GM19351 (cell line): ENCODE measurements at regions not wholly inside any gene's neighbourhood (a gene's known extent, or its start where the extent isn't known, plus 50 kb on each side); places are given as distances from the start of the nearest gene placed in this dataset.

Experiments used
- ATAC-seq: cut with Tn5 transposase; IDR thresholded peaks from one replicate; pipeline ENCODE4 v1.9.1; 2021; ENCODE audit warnings: mild to moderate bottlenecking, moderate library complexity; ENCODE audit not compliant: unreplicated experiment

- no peak for ATAC-seq
Observed at GRCh38 chr3:117954131-117954530, 1080.5 kb downstream of the IGSF11 start.

DNA sequence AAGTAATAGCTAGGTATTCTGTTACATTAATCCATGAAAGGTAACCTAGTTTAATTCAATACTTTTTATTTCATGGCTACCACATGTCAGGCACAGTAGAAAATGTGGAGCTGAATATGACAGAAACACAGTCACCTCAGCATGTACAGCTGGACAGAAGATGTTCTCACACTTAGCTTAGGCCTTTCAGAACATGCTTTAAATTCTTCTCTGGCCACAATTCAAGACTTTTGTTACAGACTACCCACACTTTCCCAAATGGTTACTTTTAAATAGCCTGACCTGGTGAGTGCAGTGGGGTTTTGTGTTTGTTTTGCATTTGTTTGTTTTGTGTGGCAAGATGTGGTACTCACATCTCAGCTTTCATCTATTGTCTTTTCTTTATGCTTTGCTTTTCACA is 1079.5 kb downstream of the IGSF11 start:
- no peak for ATAC-seq

GRCh38 chr3:117958027-117958426 is 1076.6 kb downstream of the IGSF11 start:
- no peak for ATAC-seq

DNA sequence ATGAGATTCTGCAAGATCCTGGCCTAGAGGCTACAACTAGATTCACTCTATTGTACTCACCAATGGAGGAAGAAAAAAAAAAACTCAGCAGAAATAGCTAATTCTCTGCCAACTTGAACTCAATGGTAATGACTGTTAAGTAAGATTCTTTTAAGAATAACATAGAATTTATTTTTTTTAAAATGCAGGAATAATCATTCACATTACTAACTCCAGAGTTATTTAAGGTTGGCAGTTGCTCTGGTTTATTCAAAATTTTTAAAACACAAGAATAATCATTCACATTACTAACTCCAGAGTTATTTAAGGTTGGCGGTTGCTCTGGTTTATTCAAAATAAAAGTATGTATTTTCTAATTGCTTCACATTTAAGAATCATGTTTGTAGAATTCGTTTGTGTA is 1071.9 kb downstream of the IGSF11 start:
- no peak for ATAC-seq

- ATAC-seq: no peak
Observed at GRCh38 chr3:117963858-117964257, 1070.8 kb downstream of the IGSF11 start.

- no peak for ATAC-seq
Observed at GRCh38 chr3:117964814-117965213, 1069.8 kb downstream of the IGSF11 start.

DNA sequence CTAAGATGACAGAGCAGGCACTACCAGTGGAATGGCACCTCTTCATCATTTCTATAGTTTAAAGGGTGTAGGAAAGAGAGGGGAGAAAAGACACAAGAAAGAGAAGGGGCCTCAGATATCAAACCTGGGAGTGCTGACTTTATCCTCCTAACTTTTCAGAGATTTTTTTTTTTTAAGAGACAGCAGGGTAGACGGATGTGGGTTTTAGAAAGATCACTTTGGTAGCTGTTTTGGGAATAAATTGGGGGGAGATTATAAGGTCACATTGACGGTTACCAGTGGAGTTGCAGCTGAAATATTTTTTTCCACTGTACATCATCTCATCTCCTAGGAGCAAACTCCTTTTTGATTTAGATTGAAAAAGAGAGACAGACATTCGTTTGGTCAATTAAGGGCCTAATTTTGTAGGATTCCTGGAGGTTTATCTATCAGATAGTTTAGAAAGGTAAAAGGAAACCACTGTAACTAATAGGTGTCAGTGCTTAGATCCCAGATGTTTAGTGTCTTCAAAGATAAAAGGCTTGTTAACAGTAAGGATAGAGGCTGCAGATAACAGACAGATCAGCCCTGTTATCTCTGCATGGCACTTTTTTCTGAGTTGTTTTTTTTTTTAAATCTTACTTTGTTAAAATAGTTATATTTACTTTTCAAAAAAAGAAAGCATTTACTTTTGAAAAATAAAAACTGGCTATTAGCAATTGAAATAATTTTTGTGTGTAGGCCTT is 1057.0 kb downstream of the IGSF11 start:
- no peak for ATAC-seq

GRCh38 chr3:117979466-117979865 is 1055.2 kb downstream of the IGSF11 start:
- ATAC-seq: no peak

DNA sequence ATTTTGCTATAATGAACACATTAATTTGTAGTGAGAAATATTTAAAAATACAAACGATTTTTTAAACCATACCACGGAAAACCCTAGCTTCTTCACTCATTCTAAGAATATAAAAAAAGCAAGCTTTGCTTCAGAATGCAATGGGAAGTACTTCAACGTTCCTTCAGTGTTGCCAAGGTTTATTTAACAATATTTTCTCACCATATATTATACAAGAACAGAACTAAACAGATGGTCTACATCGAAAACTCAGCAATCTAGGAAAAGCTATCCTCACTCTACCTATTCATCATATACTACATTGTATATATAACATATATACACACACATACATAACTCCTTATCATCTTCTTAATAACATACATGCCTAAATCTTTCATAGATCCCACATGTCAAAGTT is 1047.4 kb downstream of the IGSF11 start:
- no peak for ATAC-seq

GRCh38 chr3:117989982-117990381 is 1044.7 kb downstream of the IGSF11 start:
- ATAC-seq: no peak

DNA sequence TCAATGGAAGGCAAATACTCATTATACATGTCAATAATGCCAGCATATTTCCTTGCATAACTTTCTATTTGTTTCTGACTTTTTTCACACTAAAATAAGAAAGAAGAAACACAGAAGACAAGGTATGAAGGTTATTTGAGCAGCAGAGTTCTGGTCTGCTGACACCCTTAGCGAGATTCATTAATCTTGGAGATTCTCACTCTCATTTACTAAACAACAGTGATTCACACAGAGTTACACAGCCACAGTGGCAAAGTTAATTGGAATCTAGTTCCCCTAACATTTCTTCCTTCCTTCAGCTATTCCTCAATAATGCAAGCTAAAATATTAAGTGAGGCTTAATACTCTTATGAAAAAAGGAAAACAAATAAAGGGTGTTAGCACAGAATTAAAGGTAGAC is 1044.0 kb downstream of the IGSF11 start:
- no peak for ATAC-seq

GRCh38 chr3:117995842-117996437 is 1038.7 kb downstream of the IGSF11 start:
- no peak for ATAC-seq

DNA sequence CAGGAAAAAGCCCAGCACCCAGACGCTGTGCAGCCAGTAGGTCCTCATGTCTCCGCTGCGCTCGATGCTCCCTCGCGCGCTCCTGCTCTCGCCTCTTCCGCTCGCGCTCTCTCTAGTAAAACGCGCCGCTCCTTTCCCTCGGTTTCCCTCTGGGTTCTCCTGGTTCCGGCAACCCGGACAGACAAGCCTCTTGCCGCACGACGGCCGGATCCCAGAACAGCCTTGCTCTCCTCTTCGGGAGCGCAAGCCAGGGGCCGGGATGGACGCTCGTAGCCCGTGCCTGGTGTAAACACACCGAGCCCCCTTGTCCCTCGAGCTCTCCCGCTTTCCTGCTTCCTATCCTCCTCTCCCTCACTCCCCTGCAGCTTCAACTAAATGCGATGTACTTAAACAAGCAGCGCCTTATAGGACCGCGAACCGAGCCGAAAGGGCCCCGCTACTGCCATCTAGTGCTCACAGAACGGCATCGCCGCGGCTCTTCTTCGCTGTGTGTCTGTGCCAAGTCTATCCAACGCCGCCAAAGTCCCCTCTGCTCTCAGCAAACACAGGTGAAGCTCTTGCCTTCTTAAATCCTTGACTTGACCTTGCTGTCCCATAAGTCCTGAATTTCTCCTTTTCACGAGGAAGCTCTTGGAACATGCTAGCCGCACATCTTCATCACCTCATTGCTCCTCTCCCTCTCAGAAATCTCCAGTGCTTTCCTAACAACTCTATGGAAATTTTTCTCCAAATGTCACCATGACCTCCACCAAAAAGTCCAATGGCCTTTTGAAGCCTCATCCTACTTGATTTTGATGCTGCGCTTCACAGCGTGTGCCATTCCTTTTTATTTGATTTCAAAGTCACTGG is 1037.2 kb downstream of the IGSF11 start:
- ATAC-seq: peak; percentile 99

DNA sequence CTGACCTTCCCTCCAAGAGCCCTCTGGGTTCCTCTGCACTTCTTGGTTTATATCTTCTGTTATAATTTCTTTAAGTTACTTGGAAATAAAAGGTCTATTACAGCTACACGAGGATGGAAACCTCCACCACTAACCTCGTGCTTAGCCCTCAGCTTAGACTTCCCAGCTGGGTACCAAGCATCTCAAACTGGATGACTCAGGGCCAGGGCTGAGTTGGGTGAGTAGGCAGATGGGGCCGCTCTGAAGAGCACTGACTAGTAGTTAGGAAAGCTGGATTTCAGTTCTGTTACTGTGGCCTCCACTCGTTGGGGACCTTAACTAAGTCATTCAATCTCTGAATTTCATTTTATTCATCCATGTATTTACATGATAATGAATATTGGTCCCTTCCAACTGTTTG is 1036.6 kb downstream of the IGSF11 start:
- no peak for ATAC-seq

GRCh38 chr3:118000219-118000618 is 1034.4 kb downstream of the IGSF11 start:
- no peak for ATAC-seq

DNA sequence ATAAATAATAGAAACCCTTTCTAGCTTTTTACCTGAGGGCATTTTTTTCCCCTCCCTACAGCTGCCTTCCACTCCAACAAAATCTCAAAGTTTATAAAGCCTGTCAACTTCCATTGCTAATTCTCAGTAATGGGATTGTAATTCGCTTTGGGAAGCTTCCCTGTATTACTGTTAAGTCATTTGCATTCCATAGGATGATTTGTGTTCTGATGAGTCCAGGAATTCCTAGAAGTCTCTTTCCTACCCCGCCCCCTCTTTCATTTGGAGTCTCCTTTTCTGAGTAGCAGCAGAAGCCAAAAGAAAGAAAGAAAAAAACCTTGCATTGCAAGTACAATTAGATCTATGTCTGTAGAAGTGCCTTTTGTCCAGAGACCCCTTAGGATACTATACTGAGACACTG is 1033.3 kb downstream of the IGSF11 start:
- ATAC-seq: no peak

DNA sequence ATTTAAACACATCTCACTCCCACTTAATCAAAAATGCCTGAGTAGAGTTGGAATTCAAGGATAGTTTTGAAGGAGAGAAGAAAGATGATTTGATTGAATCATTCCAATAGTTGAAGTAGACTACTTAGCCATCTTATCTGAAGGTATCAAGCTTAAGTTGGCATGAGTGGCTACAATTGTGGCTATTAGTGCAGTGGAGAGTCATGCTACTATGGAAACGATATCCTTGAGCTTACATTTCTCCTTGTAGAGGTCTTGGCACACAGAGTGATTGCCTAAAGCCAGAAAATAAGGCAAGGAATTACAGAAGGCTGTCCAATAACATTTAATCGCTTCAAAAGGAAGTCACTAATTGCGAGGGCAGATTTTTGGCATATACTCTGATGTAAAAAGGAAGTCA is 1022.7 kb downstream of the IGSF11 start:
- ATAC-seq: no peak

DNA sequence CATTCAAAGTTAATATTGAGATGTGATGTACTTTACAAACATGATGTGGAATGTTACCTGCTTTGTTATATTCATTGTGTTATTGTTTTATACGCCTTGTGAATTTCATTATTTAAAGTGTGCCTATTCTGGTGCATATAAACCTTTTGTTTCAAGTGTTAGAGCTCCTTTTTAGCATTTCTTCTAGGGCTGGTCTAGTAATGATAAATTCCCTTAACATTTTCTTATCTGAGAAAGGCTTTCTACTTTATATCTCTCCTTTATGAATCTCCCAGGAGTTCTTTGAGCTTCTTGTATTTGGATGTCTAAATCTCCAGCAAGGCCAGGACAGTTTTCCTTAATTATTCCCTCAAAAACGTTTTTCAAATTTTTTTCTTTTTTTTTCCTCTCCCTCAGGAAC is 1005.6 kb downstream of the IGSF11 start:
- ATAC-seq: no peak

GRCh38 chr3:118036215-118036614 is 998.4 kb downstream of the IGSF11 start:
- no peak for ATAC-seq

DNA sequence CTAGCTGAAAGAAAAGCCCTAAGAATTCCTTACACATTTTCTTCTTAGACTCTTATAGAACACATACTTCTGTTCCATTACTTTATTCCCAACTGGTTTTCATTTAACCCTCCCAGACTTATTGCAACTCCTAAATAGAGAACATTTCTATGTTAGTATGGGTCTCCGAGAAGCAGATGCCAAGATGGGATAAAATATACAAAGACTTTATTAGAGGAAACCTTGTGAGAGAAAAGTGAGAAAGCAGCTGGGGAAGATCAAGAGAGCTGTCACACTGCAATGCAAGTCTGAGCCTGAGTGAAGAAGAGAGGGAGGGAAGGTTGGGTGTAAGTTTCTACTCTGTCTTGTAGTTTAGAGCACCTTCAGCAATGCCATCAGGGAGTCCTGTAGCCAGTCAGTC is 979.3 kb downstream of the IGSF11 start:
- ATAC-seq: no peak

GRCh38 chr3:118057086-118057485 is 977.6 kb downstream of the IGSF11 start:
- no peak for ATAC-seq

- no peak for ATAC-seq
Observed at GRCh38 chr3:118059096-118059495, 975.5 kb downstream of the IGSF11 start.
